HepG2 (cell line): ENCODE measurements at regions not wholly inside any gene's neighbourhood (a gene's known extent, or its start where the extent isn't known, plus 50 kb on each side); places are given as distances from the start of the nearest gene placed in this dataset.

Experiments used
- HMGXB3 ChIP-seq: sonication (generic); formaldehyde crosslinking; IDR thresholded peaks from 2 replicates; pipeline ENCODE4 v1.4.0; 2020; ENCODE audit warnings: missing genetic modification reagents, borderline replicate concordance
- REST ChIP-seq, 2 experiments: IDR thresholded peaks; 2 replicates each; pipeline ENCODE4 v1.6.1; 2011 to 2012; ENCODE audit warnings: low read length in 2 of 2, borderline replicate concordance in 1 of 2, low read depth in 1 of 2, mild to moderate bottlenecking in 1 of 2, moderate library complexity in 1 of 2
- SAP130 ChIP-seq: IDR thresholded peaks from 2 replicates; pipeline ENCODE4 v1.6.1; 2016; ENCODE audit warnings: low read depth
- SP5 ChIP-seq: IDR thresholded peaks from 2 replicates; pipeline ENCODE4 v1.6.1; 2016; ENCODE audit warnings: low read depth, borderline replicate concordance
- THAP9 ChIP-seq: sonication (generic); formaldehyde crosslinking; IDR thresholded peaks from 2 replicates; pipeline ENCODE4; 2020; ENCODE audit warnings: missing genetic modification reagents, mild to moderate bottlenecking, borderline replicate concordance

GRCh38 chr5:175325681-175326080 is 118.3 kb downstream of the DRD1 start (continued):
- no peak for TF ChIP-seq THAP9 (CRISPR knock-in tag)
- no peak for TF ChIP-seq SAP130
- TF ChIP-seq REST (IDR thresholded peaks at IDR 0.05; ENCODE audit: borderline replicate concordance in 1 of 2, low read depth in 1 of 2, low read length in 2 of 2): no peak
- no peak for TF ChIP-seq SP5 (CRISPR knock-in tag)
- TF ChIP-seq HMGXB3 (CRISPR knock-in tag): no peak
